ENCODE measurements at regions not wholly inside any gene's neighbourhood (a gene's known extent, or its start where the extent isn't known, plus 50 kb on each side); places are given as distances from the start of the nearest gene placed in this dataset.

DNA sequence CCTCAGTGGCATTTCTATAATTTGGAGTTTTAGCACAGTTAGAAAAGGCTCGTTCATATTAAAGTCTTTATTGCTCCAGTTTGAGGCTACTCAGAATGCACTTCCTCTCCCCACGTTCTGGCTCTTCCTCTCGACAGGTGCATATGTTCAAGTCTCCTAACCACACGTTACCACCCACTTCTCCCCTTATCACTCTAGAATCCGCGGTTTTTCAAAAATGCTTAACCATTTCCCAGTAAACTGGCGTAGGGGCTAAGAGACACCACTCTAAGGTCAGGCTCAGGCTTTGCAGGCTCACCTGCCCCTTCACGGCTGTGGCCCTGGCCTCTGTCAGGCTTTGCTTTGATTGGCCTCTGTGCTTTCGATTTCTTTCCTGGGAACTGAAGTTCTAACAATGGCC, 383.6 kb downstream of the GLRX3 start:
- Histone ChIP-seq H3K23ac (ENCODE audit: low read length) (no peak overlapping the region), H3K79me1 (ENCODE audit: low read length) (no peaks in the 10 kb centered on the region), H3K36me3 (ENCODE audit: control insufficient read depth, insufficient read depth, low read length) (no peaks in the 10 kb centered on the region), H2AK5ac (ENCODE audit: low read length) (no peak overlapping the region), H3K9ac (ENCODE audit: low read length) (no peak overlapping the region), H4K8ac (ENCODE audit: low read depth, low read length) (no peak overlapping the region), H2BK5ac (ENCODE audit: low read length) (no peak overlapping the region), H3K27me3 (ENCODE audit: insufficient read depth, low read length, poor library complexity) (no peaks in the 10 kb centered on the region), H3K4ac (ENCODE audit: low read depth, low read length) (no peak overlapping the region), H3K4me3 (ENCODE audit: low read length) (no peak overlapping the region), H3K4me2 (ENCODE audit: low read length) (no peak overlapping the region), H3K4me1 (ENCODE audit: control insufficient read depth, low read depth, low read length) (no peaks in the 10 kb centered on the region), H3K56ac (ENCODE audit: low read length) (no peak overlapping the region), H4K5ac (ENCODE audit: low read length) (no peak overlapping the region), H3K79me2 (ENCODE audit: control insufficient read depth, insufficient read depth, low read length) (no peaks in the 10 kb centered on the region), H3K27ac (ENCODE audit: low read depth, low read length) (no peak overlapping the region), H3K18ac (ENCODE audit: low read length) (no peak overlapping the region), H2BK15ac (replicated peaks; ENCODE audit: low read depth) (no peak overlapping the region), H2BK120ac (ENCODE audit: low read depth, low read length) (no peak overlapping the region)
- no peak for DNase-seq
- WGBS (ENCODE audit: extremely low coverage, insufficient coverage, low lambda C conversion rate), result 100% methylated on average over 1 of the region's 9 CpGs

DNA sequence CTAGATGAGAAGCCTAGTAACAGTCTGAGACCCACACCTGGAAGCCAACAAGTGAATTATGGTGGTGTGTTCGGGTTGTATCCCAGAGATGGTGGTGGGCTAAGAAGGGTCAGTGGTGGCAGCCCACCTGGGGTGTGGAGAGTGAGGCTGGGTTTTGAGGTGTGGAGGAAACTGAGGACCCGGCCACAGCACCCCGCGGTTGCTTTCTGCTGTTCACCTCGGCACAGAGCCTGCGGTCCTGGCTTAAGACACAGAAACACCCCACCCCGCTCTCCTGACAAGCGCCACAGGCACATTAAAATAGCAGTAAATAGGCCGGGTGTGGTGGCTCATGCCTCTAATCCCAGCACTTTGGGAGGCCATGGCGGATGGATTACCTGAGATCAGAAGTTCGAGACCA, 395.1 kb downstream of the GLRX3 start:
- H3K79me2 ChIP-seq (ENCODE audit: control insufficient read depth, insufficient read depth, low read length), result no peaks in the 10 kb centered on the region
- no peak overlapping the region for H3K4me3 ChIP-seq (ENCODE audit: low read length)
- DNase-seq, result no peak
- H4K5ac ChIP-seq (ENCODE audit: low read length), result no peak overlapping the region
- no peak overlapping the region for H4K8ac ChIP-seq (ENCODE audit: low read depth, low read length)
- no peak overlapping the region for H3K27ac ChIP-seq (ENCODE audit: low read depth, low read length)
- no peak overlapping the region for H2BK5ac ChIP-seq (ENCODE audit: low read length)
- no peak overlapping the region for H3K9ac ChIP-seq (ENCODE audit: low read length)
- no peak overlapping the region for H3K4me2 ChIP-seq (ENCODE audit: low read length)
- H2BK15ac ChIP-seq (replicated peaks; ENCODE audit: low read depth), result no peak overlapping the region
- WGBS (ENCODE audit: extremely low coverage, insufficient coverage, low lambda C conversion rate), result no CpG with 5 or more reads among the region's 11 CpGs
- H3K4me1 ChIP-seq (ENCODE audit: control insufficient read depth, low read depth, low read length), result no peaks in the 10 kb centered on the region
- H3K79me1 ChIP-seq (ENCODE audit: low read length), result no peaks in the 10 kb centered on the region
- H3K23ac ChIP-seq (ENCODE audit: low read length), result no peak overlapping the region
- no peaks in the 10 kb centered on the region for H3K36me3 ChIP-seq (ENCODE audit: control insufficient read depth, insufficient read depth, low read length)
- no peak overlapping the region for H2BK120ac ChIP-seq (ENCODE audit: low read depth, low read length)
- H3K27me3 ChIP-seq (ENCODE audit: insufficient read depth, low read length, poor library complexity), result no peaks in the 10 kb centered on the region
- no peak overlapping the region for H3K56ac ChIP-seq (ENCODE audit: low read length)
- H2AK5ac ChIP-seq (ENCODE audit: low read length), result no peak overlapping the region
- H3K18ac ChIP-seq (ENCODE audit: low read length), result no peak overlapping the region
- no peak overlapping the region for H3K4ac ChIP-seq (ENCODE audit: low read depth, low read length)

GRCh38 chr10:130541090-130541489, 404.9 kb downstream of the GLRX3 start:
- H3K23ac ChIP-seq (ENCODE audit: low read length), result no peak overlapping the region
- no peak overlapping the region for H4K5ac ChIP-seq (ENCODE audit: low read length)
- no peaks in the 10 kb centered on the region for H3K4me1 ChIP-seq (ENCODE audit: control insufficient read depth, low read depth, low read length)
- H2BK5ac ChIP-seq (ENCODE audit: low read length), result no peak overlapping the region
- H3K27ac ChIP-seq (ENCODE audit: low read depth, low read length), result no peak overlapping the region
- no peak overlapping the region for H2BK15ac ChIP-seq (replicated peaks; ENCODE audit: low read depth)
- no peak for DNase-seq
- H3K18ac ChIP-seq (ENCODE audit: low read length), result no peak overlapping the region
- no peak overlapping the region for H3K56ac ChIP-seq (ENCODE audit: low read length)
- no peak overlapping the region for H3K4ac ChIP-seq (ENCODE audit: low read depth, low read length)
- H4K8ac ChIP-seq (ENCODE audit: low read depth, low read length), result no peak overlapping the region
- H3K4me2 ChIP-seq (ENCODE audit: low read length), result no peak overlapping the region
- H3K36me3 ChIP-seq (ENCODE audit: control insufficient read depth, insufficient read depth, low read length), result no peaks in the 10 kb centered on the region
- H3K4me3 ChIP-seq (ENCODE audit: low read length), result no peak overlapping the region
- no peaks in the 10 kb centered on the region for H3K79me1 ChIP-seq (ENCODE audit: low read length)
- no peak overlapping the region for H2AK5ac ChIP-seq (ENCODE audit: low read length)
- no CpG with 5 or more reads among the region's 1 CpG for WGBS (ENCODE audit: extremely low coverage, insufficient coverage, low lambda C conversion rate)
- no peak overlapping the region for H3K9ac ChIP-seq (ENCODE audit: low read length)
- H3K27me3 ChIP-seq (ENCODE audit: insufficient read depth, low read length, poor library complexity), result no peaks in the 10 kb centered on the region
- H3K79me2 ChIP-seq (ENCODE audit: control insufficient read depth, insufficient read depth, low read length), result no peaks in the 10 kb centered on the region
- no peak overlapping the region for H2BK120ac ChIP-seq (ENCODE audit: low read depth, low read length)

DNA sequence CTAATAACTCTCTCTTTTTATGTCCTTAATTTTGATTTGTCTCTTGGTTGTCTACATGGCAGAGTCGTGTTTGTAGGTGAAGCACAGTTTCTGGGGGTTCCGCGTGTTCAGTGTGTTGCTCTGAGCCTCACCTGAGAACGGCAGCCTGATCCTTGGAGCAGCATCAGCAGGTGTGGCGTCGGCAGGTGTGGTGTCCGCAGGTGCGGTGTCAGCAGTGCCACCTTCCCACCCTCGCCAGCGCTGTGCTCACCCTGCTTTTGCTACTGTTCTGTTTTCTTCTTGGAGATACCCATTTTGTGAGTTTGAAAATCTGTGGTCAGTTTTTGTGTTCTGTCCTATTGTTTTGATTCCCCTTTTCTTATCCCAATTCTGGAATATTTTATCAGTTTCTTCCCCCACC, 406.6 kb downstream of the GLRX3 start:
- Histone ChIP-seq H2BK120ac (ENCODE audit: low read depth, low read length) (no peak overlapping the region), H2BK5ac (ENCODE audit: low read length) (no peak overlapping the region), H3K4me2 (ENCODE audit: low read length) (no peak overlapping the region), H3K4ac (ENCODE audit: low read depth, low read length) (no peak overlapping the region), H4K8ac (ENCODE audit: low read depth, low read length) (no peak overlapping the region), H4K5ac (ENCODE audit: low read length) (no peak overlapping the region), H3K27me3 (ENCODE audit: insufficient read depth, low read length, poor library complexity) (no peaks in the 10 kb centered on the region), H3K9ac (ENCODE audit: low read length) (no peak overlapping the region), H3K56ac (ENCODE audit: low read length) (no peak overlapping the region), H2BK15ac (replicated peaks; ENCODE audit: low read depth) (no peak overlapping the region), H3K36me3 (ENCODE audit: control insufficient read depth, insufficient read depth, low read length) (no peaks in the 10 kb centered on the region), H3K18ac (ENCODE audit: low read length) (no peak overlapping the region), H3K23ac (ENCODE audit: low read length) (no peak overlapping the region), H3K79me2 (ENCODE audit: control insufficient read depth, insufficient read depth, low read length) (no peaks in the 10 kb centered on the region), H3K79me1 (ENCODE audit: low read length) (no peaks in the 10 kb centered on the region), H3K4me3 (ENCODE audit: low read length) (no peak overlapping the region), H3K4me1 (ENCODE audit: control insufficient read depth, low read depth, low read length) (no peaks in the 10 kb centered on the region), H3K27ac (ENCODE audit: low read depth, low read length) (no peak overlapping the region), H2AK5ac (ENCODE audit: low read length) (no peak overlapping the region)
- WGBS (ENCODE audit: extremely low coverage, insufficient coverage, low lambda C conversion rate), result no CpG with 5 or more reads among the region's 10 CpGs
- no peak for DNase-seq

DNA sequence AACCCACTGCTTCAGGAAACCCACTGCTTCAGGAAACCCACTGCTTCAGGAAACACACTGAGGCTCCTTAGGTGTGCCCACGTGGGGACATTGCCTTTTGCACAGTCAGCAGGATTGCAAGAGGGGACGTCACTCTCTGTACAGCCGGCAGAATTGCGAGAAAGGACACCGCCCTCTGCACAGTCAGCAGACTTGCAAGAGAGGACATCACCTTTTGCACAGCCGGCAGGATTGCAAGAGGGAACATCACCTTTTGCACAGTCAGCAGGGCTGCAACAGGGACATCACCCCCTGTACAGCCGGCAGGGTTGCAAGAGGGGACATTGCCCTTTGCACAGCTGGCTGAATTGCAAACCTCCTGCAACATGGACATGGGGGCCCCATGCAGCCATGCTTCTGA, 407.6 kb downstream of the GLRX3 start:
- no peak overlapping the region for H3K23ac ChIP-seq (ENCODE audit: low read length)
- no peak overlapping the region for H3K4me2 ChIP-seq (ENCODE audit: low read length)
- no peak overlapping the region for H3K56ac ChIP-seq (ENCODE audit: low read length)
- H2AK5ac ChIP-seq (ENCODE audit: low read length), result no peak overlapping the region
- no peaks in the 10 kb centered on the region for H3K27me3 ChIP-seq (ENCODE audit: insufficient read depth, low read length, poor library complexity)
- no peak overlapping the region for H2BK5ac ChIP-seq (ENCODE audit: low read length)
- no peak overlapping the region for H3K27ac ChIP-seq (ENCODE audit: low read depth, low read length)
- no peak overlapping the region for H3K4ac ChIP-seq (ENCODE audit: low read depth, low read length)
- no peak overlapping the region for H2BK120ac ChIP-seq (ENCODE audit: low read depth, low read length)
- H4K8ac ChIP-seq (ENCODE audit: low read depth, low read length), result no peak overlapping the region
- DNase-seq, result no peak
- H3K4me3 ChIP-seq (ENCODE audit: low read length), result no peak overlapping the region
- no peak overlapping the region for H4K5ac ChIP-seq (ENCODE audit: low read length)
- H2BK15ac ChIP-seq (replicated peaks; ENCODE audit: low read depth), result no peak overlapping the region
- H3K79me1 ChIP-seq (ENCODE audit: low read length), result no peaks in the 10 kb centered on the region
- H3K9ac ChIP-seq (ENCODE audit: low read length), result no peak overlapping the region
- H3K4me1 ChIP-seq (ENCODE audit: control insufficient read depth, low read depth, low read length), result no peaks in the 10 kb centered on the region
- no CpG with 5 or more reads among the region's 7 CpGs for WGBS (ENCODE audit: extremely low coverage, insufficient coverage, low lambda C conversion rate)
- H3K79me2 ChIP-seq (ENCODE audit: control insufficient read depth, insufficient read depth, low read length), result no peaks in the 10 kb centered on the region
- H3K18ac ChIP-seq (ENCODE audit: low read length), result no peak overlapping the region
- no peaks in the 10 kb centered on the region for H3K36me3 ChIP-seq (ENCODE audit: control insufficient read depth, insufficient read depth, low read length)

- no peaks in the 10 kb centered on the region for H3K27me3 ChIP-seq (ENCODE audit: insufficient read depth, low read length, poor library complexity)
- no peaks in the 10 kb centered on the region for H3K36me3 ChIP-seq (ENCODE audit: control insufficient read depth, insufficient read depth, low read length)
- no peak overlapping the region for H4K8ac ChIP-seq (ENCODE audit: low read depth, low read length)
- no peak overlapping the region for H3K9ac ChIP-seq (ENCODE audit: low read length)
- H2BK5ac ChIP-seq (ENCODE audit: low read length), result no peak overlapping the region
- H2AK5ac ChIP-seq (ENCODE audit: low read length), result no peak overlapping the region
- peak; percentile 43 for DNase-seq
- H3K4me3 ChIP-seq (ENCODE audit: low read length), result no peak overlapping the region
- H3K56ac ChIP-seq (ENCODE audit: low read length), result no peak overlapping the region
- H3K23ac ChIP-seq (ENCODE audit: low read length), result no peak overlapping the region
- no peak overlapping the region for H3K27ac ChIP-seq (ENCODE audit: low read depth, low read length)
- no peak overlapping the region for H4K5ac ChIP-seq (ENCODE audit: low read length)
- no CpG with 5 or more reads among the region's 6 CpGs for WGBS (ENCODE audit: extremely low coverage, insufficient coverage, low lambda C conversion rate)
- no peak overlapping the region for H2BK120ac ChIP-seq (ENCODE audit: low read depth, low read length)
- H3K79me1 ChIP-seq (ENCODE audit: low read length), result no peaks in the 10 kb centered on the region
- H3K4ac ChIP-seq (ENCODE audit: low read depth, low read length), result no peak overlapping the region
- H3K4me1 ChIP-seq (ENCODE audit: control insufficient read depth, low read depth, low read length), result no peaks in the 10 kb centered on the region
- no peak overlapping the region for H3K18ac ChIP-seq (ENCODE audit: low read length)
- H2BK15ac ChIP-seq (replicated peaks; ENCODE audit: low read depth), result no peak overlapping the region
- no peak overlapping the region for H3K4me2 ChIP-seq (ENCODE audit: low read length)
- H3K79me2 ChIP-seq (ENCODE audit: control insufficient read depth, insufficient read depth, low read length), result no peaks in the 10 kb centered on the region
Observed at GRCh38 chr10:130545122-130545521, 408.9 kb downstream of the GLRX3 start.

Measured in mesendoderm (in vitro differentiated cells).